HT1080 (cell line): ENCODE measurements at regions not wholly inside any gene's neighbourhood (a gene's known extent, or its start where the extent isn't known, plus 50 kb on each side); places are given as distances from the start of the nearest gene placed in this dataset.

ENCODE experiments used
- DNase-seq: peaks from one replicate; pipeline ENCODE4 v3.0.0-alpha.2; 2015; ENCODE audit warnings: low read depth

DNA sequence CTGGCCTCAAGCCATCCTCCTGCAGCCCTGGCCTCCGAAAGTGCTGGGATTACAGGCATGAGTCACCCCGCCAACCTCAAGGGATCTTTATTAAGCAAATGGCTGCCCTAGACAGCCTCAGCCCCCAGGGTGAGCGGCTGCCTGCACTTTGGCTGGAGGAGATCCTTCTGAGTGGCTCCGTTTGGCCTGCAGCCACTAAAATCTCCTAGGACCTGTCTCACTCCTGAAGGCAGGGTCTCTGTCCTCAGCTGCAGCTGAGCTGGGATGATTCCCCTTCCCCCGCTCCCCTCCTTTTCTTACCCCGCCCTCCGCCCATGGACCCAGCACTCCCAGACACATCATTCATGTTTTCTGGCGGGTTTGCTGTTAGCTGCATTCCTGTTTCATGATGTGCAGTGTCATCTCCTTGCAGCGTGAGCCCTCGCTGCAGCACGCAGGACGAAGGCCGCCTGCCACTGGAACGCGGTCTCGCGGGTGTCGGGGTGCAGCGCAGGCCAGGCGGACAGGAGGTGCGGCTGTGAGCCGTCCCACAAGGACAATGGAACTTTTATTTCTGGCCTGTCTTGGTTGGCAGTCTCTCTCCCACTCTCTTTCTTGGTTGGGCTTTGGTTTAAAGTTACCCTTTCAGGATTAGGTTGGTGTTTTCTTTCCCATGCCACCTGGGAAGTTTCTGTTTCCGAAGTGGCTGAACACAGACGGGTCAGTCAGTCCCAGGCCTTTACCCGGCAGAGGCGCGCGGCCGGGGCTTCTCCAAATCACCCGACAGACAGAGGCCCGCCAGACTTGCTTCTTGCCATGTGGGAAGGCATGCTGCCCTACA lies 137.1 kb downstream of the FOXD1 start:
- peak; percentile 91 for DNase-seq

DNA sequence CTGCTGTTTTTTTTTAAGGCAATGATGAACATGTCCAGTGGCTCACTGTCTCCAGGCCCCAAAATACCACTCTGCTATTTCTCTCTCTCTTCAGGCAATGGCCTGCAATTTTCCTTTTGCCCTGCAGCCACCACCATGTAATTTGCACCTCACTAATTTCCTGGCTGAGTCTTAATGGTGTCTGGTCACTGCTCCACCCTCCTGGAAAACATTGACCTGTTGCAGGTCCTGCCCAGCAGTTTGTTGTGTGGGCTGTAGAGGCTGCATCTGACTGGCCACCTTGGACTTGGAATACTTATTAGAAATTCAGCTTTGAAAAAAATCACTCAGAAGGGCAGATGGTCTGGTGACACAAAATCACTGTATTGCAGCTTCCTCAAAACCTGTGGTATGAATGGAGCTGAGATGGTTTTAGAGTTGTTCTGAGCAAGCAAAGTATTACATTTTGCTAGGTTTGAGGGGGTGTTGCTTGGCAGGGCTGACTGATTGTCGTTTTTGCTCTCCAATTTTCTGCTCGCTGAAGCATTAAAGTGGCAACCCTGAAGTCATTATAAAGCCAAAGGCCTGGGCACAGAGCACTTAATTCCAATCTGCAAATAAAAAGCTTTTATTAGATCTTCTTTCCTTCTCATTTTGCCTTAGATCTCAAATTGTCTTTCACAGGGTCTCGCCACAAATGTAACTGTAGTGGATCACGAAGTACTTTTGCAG lies 134.8 kb downstream of the TMEM174 start:
- no peak for DNase-seq

- no peak for DNase-seq
Observed at GRCh38 chr5:73306741-73307275, 133.8 kb downstream of the TMEM174 start.

DNA sequence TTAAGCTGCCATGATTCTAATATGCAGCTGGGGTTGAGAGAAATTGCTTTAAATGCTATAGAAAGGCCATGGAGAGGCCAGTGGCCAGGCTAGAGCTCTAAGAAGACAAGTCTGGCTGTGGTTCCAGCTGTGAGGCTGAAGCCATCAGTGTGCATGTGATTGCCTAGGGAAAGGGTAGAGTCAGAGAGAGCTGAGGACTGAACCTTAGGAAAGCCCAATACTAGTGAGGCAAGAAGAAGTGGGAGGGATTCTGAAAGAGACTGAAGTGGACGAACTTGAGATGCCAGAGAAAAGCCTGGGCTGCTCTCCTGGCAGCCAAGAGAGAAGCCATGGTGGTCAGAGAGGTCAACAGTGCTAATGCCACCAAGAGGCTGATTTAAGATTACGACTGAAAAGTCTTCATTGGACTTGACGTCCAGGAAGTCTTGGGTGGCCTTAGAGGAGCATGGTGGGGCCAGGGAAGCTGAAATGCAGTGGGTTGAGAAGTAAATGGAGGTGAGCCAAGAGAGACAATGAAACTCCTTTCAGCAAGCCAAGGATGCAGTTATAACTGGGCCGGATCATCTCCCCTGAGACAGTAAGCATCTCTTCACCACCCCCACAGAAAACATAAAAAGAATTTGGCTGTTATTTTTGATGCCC lies 133.2 kb downstream of the TMEM174 start:
- DNase-seq: no peak

GRCh38 chr5:73305386-73305785 lies 132.4 kb downstream of the TMEM174 start:
- DNase-seq: no peak

DNA sequence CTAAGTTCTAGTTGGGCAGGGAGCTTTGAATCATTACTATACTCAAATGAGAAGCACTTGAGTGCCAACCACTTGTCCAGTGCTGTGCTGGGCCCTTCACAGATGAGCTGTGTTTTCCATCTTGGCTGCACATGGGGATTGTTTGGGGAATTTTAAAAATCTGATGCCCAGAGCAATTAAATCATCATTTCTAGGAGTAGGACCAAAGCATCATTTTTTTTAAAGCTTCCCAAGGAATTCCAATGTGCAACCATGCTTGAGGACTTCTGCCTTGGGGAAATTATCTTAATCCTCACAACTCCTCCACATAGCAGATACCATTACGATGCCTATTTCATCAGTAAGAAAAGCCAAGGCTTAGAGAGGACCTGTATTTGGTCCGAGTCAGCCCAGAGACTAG lies 131.4 kb downstream of the TMEM174 start:
- DNase-seq: no peak

- no peak for DNase-seq
Observed at GRCh38 chr5:73303148-73304079, 130.4 kb downstream of the TMEM174 start.

- DNase-seq: no peak
Observed at GRCh38 chr5:73302797-73303147, 129.8 kb downstream of the TMEM174 start.

- DNase-seq: no peak
Observed at GRCh38 chr5:73301208-73301901, 128.4 kb downstream of the TMEM174 start.

- no peak for DNase-seq
Observed at GRCh38 chr5:73300337-73301207, 127.6 kb downstream of the TMEM174 start.

DNA sequence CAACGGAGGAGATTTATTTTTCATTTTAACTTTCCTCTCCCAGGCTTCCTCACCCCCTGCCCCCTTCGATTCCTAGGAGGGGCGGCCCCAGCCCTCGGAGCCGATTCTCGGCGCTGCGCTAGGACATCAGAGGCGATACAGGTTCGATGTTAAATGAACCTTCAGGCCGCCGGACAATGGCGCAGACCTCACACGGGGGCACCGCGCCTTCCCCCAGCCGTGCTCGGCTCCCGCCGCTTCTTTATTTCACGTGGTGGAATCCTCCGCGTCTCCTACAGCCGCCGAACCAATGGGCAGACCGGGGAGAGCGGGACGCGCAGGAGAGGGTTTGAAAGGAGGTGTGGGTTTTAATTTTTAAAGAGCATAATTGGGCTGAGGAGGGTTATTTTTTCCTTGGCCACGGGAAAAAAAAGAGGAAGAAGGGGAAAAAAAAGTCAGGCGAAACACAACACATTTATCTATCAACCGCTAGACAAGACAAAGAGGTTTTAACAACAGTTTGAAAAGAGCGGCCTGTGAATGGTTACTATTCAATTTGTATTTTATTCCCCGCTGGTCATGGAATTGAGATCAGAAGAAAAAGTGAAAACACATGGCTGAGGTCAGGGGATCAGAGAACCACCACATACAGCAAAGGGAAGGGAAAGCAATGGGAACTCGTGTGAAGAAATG lies 126.8 kb downstream of the TMEM174 start:
- DNase-seq: no peak

- no peak for DNase-seq
Observed at GRCh38 chr5:73298772-73299630, 126.0 kb downstream of the TMEM174 start.

- no peak for DNase-seq
Observed at GRCh38 chr5:73298251-73298771, 125.3 kb downstream of the TMEM174 start.

DNA sequence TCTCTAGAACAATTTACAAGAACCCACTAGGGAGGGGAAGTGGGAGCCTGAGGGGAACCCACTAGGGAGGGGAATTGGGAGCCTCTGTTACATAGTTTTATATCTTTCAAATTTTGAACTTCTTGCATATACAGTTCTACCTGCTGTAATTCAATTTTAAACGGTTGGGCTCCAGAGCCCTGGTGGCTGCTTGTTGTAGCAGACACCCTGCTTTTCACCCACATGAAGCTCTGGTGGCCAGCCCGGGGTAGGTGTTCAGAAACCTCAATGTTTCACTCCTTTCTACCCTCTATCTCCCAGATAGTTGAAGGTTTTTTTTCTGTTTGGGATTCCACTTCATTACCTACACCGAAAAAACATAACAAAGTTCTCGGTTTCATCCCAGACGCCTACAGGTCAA lies 124.4 kb downstream of the TMEM174 start:
- no peak for DNase-seq

DNA sequence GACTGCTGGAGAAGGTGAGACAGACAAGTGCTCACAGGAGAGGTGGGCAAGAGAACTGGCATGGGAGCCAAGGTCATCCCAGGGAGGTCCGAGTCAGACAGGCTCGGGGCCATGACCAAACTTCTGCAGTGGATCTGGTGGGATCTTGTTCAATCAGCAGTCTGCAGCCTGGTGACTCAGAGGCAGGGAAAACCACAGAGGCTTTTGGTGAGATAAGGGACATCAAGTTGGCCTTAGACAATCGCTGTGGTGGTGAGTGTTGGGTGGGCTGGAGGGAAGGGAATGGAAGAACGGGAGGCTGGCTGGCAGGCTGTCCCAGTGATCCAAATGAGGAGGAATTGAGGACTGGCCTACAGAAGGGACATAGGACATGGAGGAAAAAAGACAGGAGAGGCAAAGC lies 123.8 kb downstream of the TMEM174 start:
- peak; percentile 80 for DNase-seq

- DNase-seq: no peak
Observed at GRCh38 chr5:73295921-73296320, 122.9 kb downstream of the TMEM174 start.

- DNase-seq: no peak
Observed at GRCh38 chr5:73295447-73295846, 122.5 kb downstream of the TMEM174 start.
